ENCODE measurements at regions not wholly inside any gene's neighbourhood (a gene's known extent, or its start where the extent isn't known, plus 50 kb on each side); places are given as distances from the start of the nearest gene placed in this dataset.
"Not testable (repeated sequence)": the region's sequence is repeated elsewhere in the genome, so short reads cannot be mapped to it uniquely, and the experiment has no call there.

- DNase-seq, result peak; percentile 77
Measured at GRCh38 chr5:162209005-162209605, 141.5 kb downstream of the GABRG2 start.

GRCh38 chr5:162214551-162214950 is 147.0 kb downstream of the GABRG2 start:
- no peak for DNase-seq

- DNase-seq, result no peak
Measured at GRCh38 chr5:162217037-162217436, 149.5 kb downstream of the GABRG2 start.

GRCh38 chr5:162221910-162222309 is 154.3 kb downstream of the GABRG2 start:
- no peak for DNase-seq

- no peak for DNase-seq
Measured at GRCh38 chr5:162227075-162227474, 159.5 kb downstream of the GABRG2 start.

- DNase-seq, result no peak
Measured at GRCh38 chr5:162230348-162230747, 162.8 kb downstream of the GABRG2 start.

GRCh38 chr5:162231522-162231921 is 163.9 kb downstream of the GABRG2 start:
- no peak for DNase-seq

GRCh38 chr5:162240734-162241133 is 173.2 kb downstream of the GABRG2 start:
- no peak for DNase-seq

- no peak for DNase-seq
Measured at GRCh38 chr5:162242416-162242815, 174.8 kb downstream of the GABRG2 start.

- DNase-seq, result no peak
Measured at GRCh38 chr5:162243651-162244050, 176.1 kb downstream of the GABRG2 start.

GRCh38 chr5:162248107-162248713 is 180.6 kb downstream of the GABRG2 start:
- peak; percentile 19 for DNase-seq

GRCh38 chr5:162256711-162257110 is 189.1 kb downstream of the GABRG2 start:
- DNase-seq, result no peak

GRCh38 chr5:162268694-162269481 is 201.3 kb downstream of the GABRG2 start:
- peak; percentile 77 for DNase-seq

GRCh38 chr5:162272417-162272816 is 204.8 kb downstream of the GABRG2 start:
- no peak for DNase-seq

GRCh38 chr5:162274679-162275078 is 207.1 kb downstream of the GABRG2 start:
- no peak for DNase-seq

GRCh38 chr5:162275387-162275786 is 207.8 kb downstream of the GABRG2 start:
- not testable (repeated sequence) for DNase-seq

GRCh38 chr5:162282191-162282590 is 214.6 kb downstream of the GABRG2 start:
- DNase-seq, result no peak

GRCh38 chr5:162283609-162284008 is 216.0 kb downstream of the GABRG2 start:
- DNase-seq, result no peak

- no peak for DNase-seq
Measured at GRCh38 chr5:162288647-162289296, 221.2 kb downstream of the GABRG2 start.

GRCh38 chr5:162289489-162289888 is 221.9 kb downstream of the GABRG2 start:
- peak; percentile 2 for DNase-seq

GRCh38 chr5:162299793-162300192 is 232.2 kb downstream of the GABRG2 start:
- DNase-seq, result no peak

GRCh38 chr5:162301356-162301755 is 233.8 kb downstream of the GABRG2 start:
- no peak for DNase-seq

GRCh38 chr5:162323466-162323865 is 255.9 kb downstream of the GABRG2 start:
- DNase-seq, result peak; percentile 29

GRCh38 chr5:162324328-162324727 is 256.8 kb downstream of the GABRG2 start:
- DNase-seq, result no peak

Measured in hematopoietic multipotent progenitor cell treated with erythropoietin and hydrocortisone succinate and interleukin-3 and kit ligand, for 4 days (in vitro differentiated cells).